ENCODE measurements at regions not wholly inside any gene's neighbourhood (a gene's known extent, or its start where the extent isn't known, plus 50 kb on each side); places are given as distances from the start of the nearest gene placed in this dataset.

GRCh38 chr18:50458366-50458765 lies 83.5 kb downstream of the SKA1 start:
- Histone ChIP-seq H3K4me1 (no peaks in the 10 kb centered on the region), H3K9me3 (no peaks in the 10 kb centered on the region), H3K36me3 (no peaks in the 10 kb centered on the region), H3K4me3 (no peak overlapping the region), H3K27me3 (no peaks in the 10 kb centered on the region), H3K27ac (no peak overlapping the region)
- ATAC-seq, result no peak
- WGBS, 2 donors (ENCODE audit: low coverage in 1 of 2), result 79% methylated on average over 3 of the region's 3 CpGs; no CpG with 5 or more reads in 1 of the 2 donors
- no peak for TF ChIP-seq EP300 (IDR thresholded peaks at IDR 0.05)
- TF ChIP-seq CTCF (IDR thresholded peaks at IDR 0.05), result no peak
- TF ChIP-seq POLR2A (IDR thresholded peaks at IDR 0.05), result no peak
- TF ChIP-seq POLR2AphosphoS5 (IDR thresholded peaks at IDR 0.05), result no peak

GRCh38 chr18:50458796-50459195 lies 84.0 kb downstream of the SKA1 start:
- WGBS, 2 donors (ENCODE audit: low coverage in 1 of 2), result 40 to 55% methylated on average over 1 to 2 of the region's 2 CpGs
- Histone ChIP-seq H3K36me3 (no peaks in the 10 kb centered on the region), H3K9me3 (no peaks in the 10 kb centered on the region), H3K27ac (no peak overlapping the region), H3K4me1 (no peaks in the 10 kb centered on the region), H3K4me3 (no peak overlapping the region), H3K27me3 (no peaks in the 10 kb centered on the region)
- no peak for ATAC-seq
- TF ChIP-seq EP300 (IDR thresholded peaks at IDR 0.05), result no peak
- no peak for TF ChIP-seq POLR2AphosphoS5 (IDR thresholded peaks at IDR 0.05)
- TF ChIP-seq POLR2A (IDR thresholded peaks at IDR 0.05), result no peak
- TF ChIP-seq CTCF (IDR thresholded peaks at IDR 0.05), result no peak

- H3K27ac ChIP-seq, result no peak overlapping the region
- no peaks in the 10 kb centered on the region for H3K9me3 ChIP-seq
- 81 to 95% methylated on average over 2 to 3 of the region's 3 CpGs for WGBS, 2 donors (ENCODE audit: low coverage in 1 of 2)
- no peaks in the 10 kb centered on the region for H3K4me1 ChIP-seq
- no peaks in the 10 kb centered on the region for H3K27me3 ChIP-seq
- ATAC-seq, result no peak
- H3K36me3 ChIP-seq, result no peaks in the 10 kb centered on the region
- TF ChIP-seq POLR2AphosphoS5 (IDR thresholded peaks at IDR 0.05), result no peak
- TF ChIP-seq EP300 (IDR thresholded peaks at IDR 0.05), result no peak
- TF ChIP-seq CTCF (IDR thresholded peaks at IDR 0.05), result no peak
- TF ChIP-seq POLR2A (IDR thresholded peaks at IDR 0.05), result no peak
- no peak overlapping the region for H3K4me3 ChIP-seq
Measured at GRCh38 chr18:50460062-50460461, 85.2 kb downstream of the SKA1 start.

GRCh38 chr18:50460716-50461115 lies 85.9 kb downstream of the SKA1 start:
- no peak for ATAC-seq
- Histone ChIP-seq H3K36me3 (no peaks in the 10 kb centered on the region), H3K4me1 (no peaks in the 10 kb centered on the region), H3K27ac (no peak overlapping the region), H3K9me3 (no peaks in the 10 kb centered on the region), H3K27me3 (no peaks in the 10 kb centered on the region), H3K4me3 (no peak overlapping the region)
- TF ChIP-seq POLR2AphosphoS5 (IDR thresholded peaks at IDR 0.05) (no peak), CTCF (IDR thresholded peaks at IDR 0.05) (no peak), POLR2A (IDR thresholded peaks at IDR 0.05) (no peak), EP300 (IDR thresholded peaks at IDR 0.05) (no peak)
- WGBS, 2 donors (ENCODE audit: low coverage in 1 of 2), result 57 to 86% methylated on average over 3 of the region's 3 CpGs

GRCh38 chr18:50461251-50461650 lies 86.4 kb downstream of the SKA1 start:
- ATAC-seq, result no peak
- H3K9me3 ChIP-seq, result no peaks in the 10 kb centered on the region
- H3K36me3 ChIP-seq, result no peaks in the 10 kb centered on the region
- no peak overlapping the region for H3K4me3 ChIP-seq
- no peak overlapping the region for H3K27ac ChIP-seq
- H3K27me3 ChIP-seq, result no peaks in the 10 kb centered on the region
- TF ChIP-seq POLR2A (IDR thresholded peaks at IDR 0.05) (no peak), POLR2AphosphoS5 (IDR thresholded peaks at IDR 0.05) (no peak), EP300 (IDR thresholded peaks at IDR 0.05) (no peak), CTCF (IDR thresholded peaks at IDR 0.05) (no peak)
- no peaks in the 10 kb centered on the region for H3K4me1 ChIP-seq
